Suprapubic skin (tissue), 4 donors: ENCODE measurements at regions not wholly inside any gene's neighbourhood (a gene's known extent, or its start where the extent isn't known, plus 50 kb on each side); places are given as distances from the start of the nearest gene placed in this dataset.
"Not testable (repeated sequence)": the region's sequence is repeated elsewhere in the genome, so short reads cannot be mapped to it uniquely, and the experiment has no call there.

Experiments
- DNase-seq, 2 donors: peaks; one replicate each; pipeline ENCODE4 v3.0.0-alpha.2; 2019; ENCODE audit warnings: low spot score in 2 of 2
- H3K27ac ChIP-seq: fragments of 200-600 bp; sonication (generic); one replicate; pipeline ENCODE4 v1.5.1; 2019
- H3K27me3 ChIP-seq: fragments of 200-600 bp; sonication (generic); one replicate; pipeline ENCODE4 v1.5.1; 2019
- H3K36me3 ChIP-seq: fragments of 200-600 bp; sonication (generic); one replicate; pipeline ENCODE4 v1.5.1; 2019
- H3K4me1 ChIP-seq: fragments of 200-600 bp; sonication (generic); one replicate; pipeline ENCODE4 v1.5.1; 2019
- H3K4me3 ChIP-seq: fragments of 200-600 bp; sonication (generic); one replicate; pipeline ENCODE4 v1.5.1; 2019; ENCODE audit warnings: mild to moderate bottlenecking
- H3K9me3 ChIP-seq: fragments of 200-600 bp; sonication (generic); one replicate; pipeline ENCODE4 v1.5.1; 2019
- EP300 ChIP-seq: sonication (generic); formaldehyde crosslinking; IDR thresholded peaks from one replicate; pipeline ENCODE4 v1.6.1; 2017; ENCODE audit warnings: antibody characterized with exemption
- POLR2A ChIP-seq, 2 donors: fragments of 450-650 bp; IDR thresholded peaks; one replicate each; pipeline ENCODE4 v1.6.1; 2017; ENCODE audit warnings: antibody characterized with exemption in 2 of 2, mild to moderate bottlenecking in 2 of 2, moderate library complexity in 2 of 2
- POLR2AphosphoS5 ChIP-seq, 3 donors: sonication (generic); formaldehyde crosslinking; IDR thresholded peaks; one replicate each; pipeline ENCODE4 v1.6.1; 2017; ENCODE audit warnings: antibody characterized with exemption in 3 of 3
- WGBS: methylation state at CpG from one replicate; pipeline ENCODE4 v1.1.5; 2018; 5-methylcytosine and 5-hydroxymethylcytosine counted together
- TF ChIP-seq, protein P1 (sequence below), 2 donors: fragments of 200-600 bp in 1 of 2; fragments of 450-650 bp in 1 of 2; sonication (generic) in 1 of 2; IDR thresholded peaks; one replicate each; pipeline ENCODE4 v1.5.1; 2016 to 2019; ENCODE audit warnings: antibody characterized with exemption in 2 of 2, mild to moderate bottlenecking in 1 of 2, moderate library complexity in 1 of 2

DNA sequence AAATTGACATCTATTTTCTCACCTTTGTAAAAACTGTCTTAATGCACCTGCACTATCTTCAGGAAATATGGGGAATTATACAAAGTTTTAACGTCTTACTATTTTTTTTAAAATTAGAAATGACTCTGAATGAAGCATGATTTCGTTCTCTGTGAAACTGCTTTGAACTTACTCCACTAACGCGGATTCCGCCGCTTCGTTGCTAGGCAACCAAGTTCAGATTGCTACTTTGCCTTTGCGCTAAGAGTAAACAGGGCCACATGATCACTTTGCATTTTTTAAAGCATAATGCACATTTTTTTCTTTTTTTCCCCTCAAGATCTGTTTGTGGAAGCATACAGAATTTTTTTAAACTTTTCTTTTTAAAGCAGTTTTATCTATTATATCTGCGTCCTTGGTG is 690.5 kb downstream of the BRINP3 start:
- Histone ChIP-seq H3K9me3 (no peaks in the 10 kb centered on the region), H3K27me3 (no peaks in the 10 kb centered on the region), H3K4me1 (no peaks in the 10 kb centered on the region), H3K27ac (no peak overlapping the region), H3K4me3 (no peak overlapping the region), H3K36me3 (no peaks in the 10 kb centered on the region)
- TF ChIP-seq POLR2A (IDR thresholded peaks at IDR 0.05) (no peak), EP300 (no peak), POLR2AphosphoS5 (IDR thresholded peaks at IDR 0.05) (no peak)
- TF ChIP-seq, protein P1, sequence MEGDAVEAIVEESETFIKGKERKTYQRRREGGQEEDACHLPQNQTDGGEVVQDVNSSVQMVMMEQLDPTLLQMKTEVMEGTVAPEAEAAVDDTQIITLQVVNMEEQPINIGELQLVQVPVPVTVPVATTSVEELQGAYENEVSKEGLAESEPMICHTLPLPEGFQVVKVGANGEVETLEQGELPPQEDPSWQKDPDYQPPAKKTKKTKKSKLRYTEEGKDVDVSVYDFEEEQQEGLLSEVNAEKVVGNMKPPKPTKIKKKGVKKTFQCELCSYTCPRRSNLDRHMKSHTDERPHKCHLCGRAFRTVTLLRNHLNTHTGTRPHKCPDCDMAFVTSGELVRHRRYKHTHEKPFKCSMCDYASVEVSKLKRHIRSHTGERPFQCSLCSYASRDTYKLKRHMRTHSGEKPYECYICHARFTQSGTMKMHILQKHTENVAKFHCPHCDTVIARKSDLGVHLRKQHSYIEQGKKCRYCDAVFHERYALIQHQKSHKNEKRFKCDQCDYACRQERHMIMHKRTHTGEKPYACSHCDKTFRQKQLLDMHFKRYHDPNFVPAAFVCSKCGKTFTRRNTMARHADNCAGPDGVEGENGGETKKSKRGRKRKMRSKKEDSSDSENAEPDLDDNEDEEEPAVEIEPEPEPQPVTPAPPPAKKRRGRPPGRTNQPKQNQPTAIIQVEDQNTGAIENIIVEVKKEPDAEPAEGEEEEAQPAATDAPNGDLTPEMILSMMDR (IDR thresholded peaks at IDR 0.05), result no peak
- WGBS, result 62% methylated on average over 9 of the region's 9 CpGs
- DNase-seq, result no peak

DNA sequence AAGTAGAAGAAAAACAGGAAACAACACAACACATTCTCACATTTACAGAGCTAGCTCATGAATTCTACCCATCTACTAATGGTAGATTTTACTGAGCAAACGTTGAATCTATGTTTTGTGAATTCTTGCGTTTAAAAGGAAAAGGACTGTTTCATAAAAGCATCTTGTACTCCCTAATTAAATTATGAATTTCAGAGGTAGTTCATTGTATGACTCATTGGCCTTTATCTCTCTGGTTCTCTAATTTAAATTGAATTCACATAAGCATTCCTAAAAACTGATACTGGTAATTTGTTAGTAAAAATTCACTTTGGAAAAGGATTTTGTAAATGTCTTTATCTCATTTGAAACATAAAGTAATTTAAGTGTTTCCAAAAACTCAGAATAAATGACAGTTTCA is 687.3 kb downstream of the BRINP3 start:
- Histone ChIP-seq H3K4me3 (no peak overlapping the region), H3K36me3 (no peaks in the 10 kb centered on the region), H3K27me3 (no peaks in the 10 kb centered on the region), H3K27ac (no peak overlapping the region), H3K4me1 (no peaks in the 10 kb centered on the region), H3K9me3 (no peaks in the 10 kb centered on the region)
- 83% methylated on average over 2 of the region's 2 CpGs for WGBS
- DNase-seq, result no peak
- TF ChIP-seq POLR2A (IDR thresholded peaks at IDR 0.05) (no peak), POLR2AphosphoS5 (IDR thresholded peaks at IDR 0.05) (no peak), EP300 (no peak)
- TF ChIP-seq, protein P1 (IDR thresholded peaks at IDR 0.05), result no peak

DNA sequence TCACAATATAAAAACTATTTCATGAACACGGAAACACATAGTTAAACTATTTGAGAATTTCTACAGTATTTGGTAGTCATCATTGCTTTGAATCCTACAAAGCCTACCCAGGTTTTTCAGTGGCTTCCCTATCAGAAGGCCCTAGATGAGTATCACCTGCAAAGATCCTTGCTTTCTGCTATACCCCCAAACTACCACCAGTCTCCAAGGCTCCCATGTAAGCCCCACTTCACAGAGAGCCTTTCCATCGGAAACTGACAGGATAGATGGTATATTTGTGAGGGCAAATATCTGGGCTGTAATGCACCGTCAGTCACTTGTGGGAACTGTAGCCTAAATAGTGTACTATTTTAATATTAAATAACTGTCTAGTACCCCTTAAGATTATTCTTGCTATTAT is 674.3 kb downstream of the BRINP3 start:
- TF ChIP-seq POLR2A (IDR thresholded peaks at IDR 0.05), result no peak
- TF ChIP-seq EP300, result no peak
- no peak for TF ChIP-seq POLR2AphosphoS5 (IDR thresholded peaks at IDR 0.05)
- TF ChIP-seq, protein P1 (IDR thresholded peaks at IDR 0.05), result no peak

DNA sequence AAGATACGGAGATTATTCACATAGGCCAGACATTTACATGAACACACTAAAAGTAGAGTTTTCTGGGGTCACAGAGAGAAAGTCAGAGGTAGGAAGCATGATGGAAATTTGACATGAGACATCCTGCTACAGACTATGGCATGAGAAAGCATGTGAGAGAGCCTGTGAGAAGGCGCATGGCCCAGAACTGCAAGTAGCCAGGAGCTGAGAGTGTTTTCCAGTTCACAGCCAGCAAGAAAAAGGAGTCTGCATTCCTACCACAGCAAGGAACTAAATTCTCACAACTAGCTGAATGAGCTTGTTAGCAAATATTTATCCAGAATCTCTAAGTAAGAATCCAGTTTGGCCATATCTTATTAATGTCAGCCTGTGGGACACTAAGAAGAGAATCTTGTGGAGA is 673.3 kb downstream of the BRINP3 start:
- H3K9me3 ChIP-seq, result no peaks in the 10 kb centered on the region
- DNase-seq, result no peak
- H3K36me3 ChIP-seq, result no peaks in the 10 kb centered on the region

More for the DNA sequence above, 674.3 kb downstream of the BRINP3 start:
- no peaks in the 10 kb centered on the region for H3K9me3 ChIP-seq
- no peak overlapping the region for H3K27ac ChIP-seq
- H3K36me3 ChIP-seq, result no peaks in the 10 kb centered on the region
- H3K4me3 ChIP-seq, result no peak overlapping the region
- H3K4me1 ChIP-seq, result no peaks in the 10 kb centered on the region
- no peaks in the 10 kb centered on the region for H3K27me3 ChIP-seq
- WGBS, result 63% methylated on average over 3 of the region's 3 CpGs
- DNase-seq, result no peak

DNA sequence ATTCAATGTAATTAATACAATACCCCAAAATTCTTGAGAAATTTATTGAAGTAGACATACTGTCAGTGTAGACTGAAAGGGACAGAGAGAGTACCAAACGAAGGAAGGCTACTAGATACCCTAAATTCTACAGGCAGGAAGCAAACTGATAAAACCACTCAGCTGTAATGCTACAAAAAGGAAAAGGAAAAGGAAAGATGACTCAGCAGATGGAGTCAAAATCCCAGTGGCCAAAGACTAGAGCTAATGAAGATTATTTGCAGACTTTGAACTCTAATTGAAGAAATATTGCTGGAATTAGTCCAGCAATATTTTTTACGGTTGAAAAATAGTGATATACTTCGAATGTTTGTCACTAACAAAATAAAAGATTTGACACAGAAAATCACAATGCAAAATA is 671.9 kb downstream of the BRINP3 start:
- DNase-seq, result no peak
- Histone ChIP-seq H3K36me3 (no peaks in the 10 kb centered on the region), H3K9me3 (no peaks in the 10 kb centered on the region), H3K27me3 (no peaks in the 10 kb centered on the region), H3K4me1 (no peaks in the 10 kb centered on the region), H3K27ac (no peak overlapping the region), H3K4me3 (no peak overlapping the region)
- no peak for TF ChIP-seq POLR2AphosphoS5 (IDR thresholded peaks at IDR 0.05)
- TF ChIP-seq, protein P1 (IDR thresholded peaks at IDR 0.05), result no peak
- no peak for TF ChIP-seq EP300
- no peak for TF ChIP-seq POLR2A (IDR thresholded peaks at IDR 0.05)
- WGBS, result 51% methylated on average over 3 of the region's 3 CpGs

More for the DNA sequence above, 673.3 kb downstream of the BRINP3 start:
- H3K27me3 ChIP-seq, result no peaks in the 10 kb centered on the region
- no peaks in the 10 kb centered on the region for H3K4me1 ChIP-seq
- WGBS, result 92% methylated on average over 2 of the region's 2 CpGs
- H3K27ac ChIP-seq, result no peak overlapping the region
- H3K4me3 ChIP-seq, result no peak overlapping the region
- TF ChIP-seq POLR2A (IDR thresholded peaks at IDR 0.05) (no peak), POLR2AphosphoS5 (IDR thresholded peaks at IDR 0.05) (no peak), EP300 (no peak)
- TF ChIP-seq, protein P1 (IDR thresholded peaks at IDR 0.05), result no peak

DNA sequence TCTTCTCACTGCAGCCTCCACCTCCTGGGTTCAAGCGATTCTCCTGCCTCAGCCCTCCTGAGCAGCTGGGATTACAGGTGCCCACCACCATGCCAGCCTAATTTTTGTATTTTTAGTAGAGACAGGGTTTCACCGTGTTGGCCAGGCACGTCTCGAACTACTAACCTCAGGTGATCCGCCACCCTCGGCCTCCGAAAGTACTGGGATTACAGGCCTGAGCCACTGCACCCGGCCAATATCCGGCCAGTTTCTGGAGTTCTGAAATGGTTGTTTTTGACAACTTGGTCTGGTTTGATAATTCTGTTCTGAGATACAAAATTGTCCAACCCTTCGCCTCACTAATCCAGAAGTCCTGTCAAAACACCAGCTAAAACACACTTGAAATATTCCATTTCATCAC is 667.0 kb downstream of the BRINP3 start:
- not testable (repeated sequence) for DNase-seq, H3K4me1 ChIP-seq, H3K4me3 ChIP-seq, H3K9me3 ChIP-seq, H3K27ac ChIP-seq, H3K27me3 ChIP-seq, H3K36me3 ChIP-seq
- 85% methylated on average over 10 of the region's 10 CpGs for WGBS
